ENCODE measurements at regions not wholly inside any gene's neighbourhood (a gene's known extent, or its start where the extent isn't known, plus 50 kb on each side); places are given as distances from the start of the nearest gene placed in this dataset.

DNA sequence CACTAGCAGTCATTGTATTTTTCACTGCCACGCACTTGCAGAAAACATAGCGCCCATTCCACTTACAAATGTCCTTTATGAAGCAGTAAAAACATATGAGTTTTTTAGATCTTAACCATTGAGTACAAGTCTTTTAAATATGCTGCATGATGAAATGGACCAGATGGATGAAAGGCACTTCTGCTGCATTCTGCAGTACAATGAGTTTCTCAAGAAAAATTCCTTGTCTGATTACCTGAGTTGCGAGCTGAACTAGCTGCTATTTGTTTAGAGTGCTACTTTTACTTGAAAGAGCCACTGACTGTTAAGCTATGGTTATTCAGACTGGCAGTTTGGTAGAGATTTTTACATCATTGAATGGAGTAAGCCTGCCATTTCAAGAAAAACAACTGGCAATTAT, 825.5 kb upstream of the ACVR2A start:
- no peaks in the 10 kb centered on the region for H3K36me3 Mint-ChIP-seq (ENCODE audit: unreplicated experiment)
- H3K4me3 Mint-ChIP-seq (ENCODE audit: unreplicated experiment), result no peak overlapping the region
- H3K4me1 Mint-ChIP-seq (ENCODE audit: unreplicated experiment), result no peaks in the 10 kb centered on the region
- DNase-seq (ENCODE audit: extremely low spot score, unreplicated experiment), result no peak
- no peak for TF ChIP-seq CTCF (IDR thresholded peaks at IDR 0.05)
- H3K9me3 Mint-ChIP-seq (ENCODE audit: unreplicated experiment), result peaks cover 10% of the 10 kb centered on the region
- H3K27ac Mint-ChIP-seq (ENCODE audit: unreplicated experiment), result no peak overlapping the region
- no peaks in the 10 kb centered on the region for H3K27me3 Mint-ChIP-seq (ENCODE audit: unreplicated experiment)

GRCh38 chr2:147017951-147018645, 826.7 kb upstream of the ACVR2A start:
- Mint-ChIP-seq H3K4me3 (ENCODE audit: unreplicated experiment) (no peak overlapping the region), H3K27ac (ENCODE audit: unreplicated experiment) (no peak overlapping the region), H3K4me1 (ENCODE audit: unreplicated experiment) (no peaks in the 10 kb centered on the region), H3K27me3 (ENCODE audit: unreplicated experiment) (no peaks in the 10 kb centered on the region), H3K36me3 (ENCODE audit: unreplicated experiment) (no peaks in the 10 kb centered on the region), H3K9me3 (ENCODE audit: unreplicated experiment) (peaks cover 6% of the 10 kb centered on the region)
- DNase-seq (ENCODE audit: extremely low spot score, unreplicated experiment), result no peak
- no peak for TF ChIP-seq CTCF (IDR thresholded peaks at IDR 0.05)

- H3K36me3 Mint-ChIP-seq (ENCODE audit: unreplicated experiment), result no peaks in the 10 kb centered on the region
- DNase-seq (ENCODE audit: extremely low spot score, unreplicated experiment), result no peak
- no peaks in the 10 kb centered on the region for H3K9me3 Mint-ChIP-seq (ENCODE audit: unreplicated experiment)
- H3K27ac Mint-ChIP-seq (ENCODE audit: unreplicated experiment), result no peak overlapping the region
- no peak overlapping the region for H3K4me3 Mint-ChIP-seq (ENCODE audit: unreplicated experiment)
- no peak for TF ChIP-seq CTCF (IDR thresholded peaks at IDR 0.05)
- no peaks in the 10 kb centered on the region for H3K4me1 Mint-ChIP-seq (ENCODE audit: unreplicated experiment)
- H3K27me3 Mint-ChIP-seq (ENCODE audit: unreplicated experiment), result peaks cover 5% of the 10 kb centered on the region
Observed at GRCh38 chr2:147016181-147016580, 828.6 kb upstream of the ACVR2A start.

- H3K9me3 Mint-ChIP-seq (ENCODE audit: unreplicated experiment), result no peaks in the 10 kb centered on the region
- TF ChIP-seq CTCF (IDR thresholded peaks at IDR 0.05), result no peak
- H3K27me3 Mint-ChIP-seq (ENCODE audit: unreplicated experiment), result peaks cover 5% of the 10 kb centered on the region
- H3K36me3 Mint-ChIP-seq (ENCODE audit: unreplicated experiment), result no peaks in the 10 kb centered on the region
- no peak for DNase-seq (ENCODE audit: extremely low spot score, unreplicated experiment)
- no peak overlapping the region for H3K4me3 Mint-ChIP-seq (ENCODE audit: unreplicated experiment)
- no peak overlapping the region for H3K27ac Mint-ChIP-seq (ENCODE audit: unreplicated experiment)
- no peaks in the 10 kb centered on the region for H3K4me1 Mint-ChIP-seq (ENCODE audit: unreplicated experiment)
Observed at GRCh38 chr2:147015591-147015990, 829.2 kb upstream of the ACVR2A start.

GRCh38 chr2:147013696-147014392, 831.0 kb upstream of the ACVR2A start:
- no peaks in the 10 kb centered on the region for H3K36me3 Mint-ChIP-seq (ENCODE audit: unreplicated experiment)
- no peaks in the 10 kb centered on the region for H3K4me1 Mint-ChIP-seq (ENCODE audit: unreplicated experiment)
- no peak for DNase-seq (ENCODE audit: extremely low spot score, unreplicated experiment)
- peaks cover 5% of the 10 kb centered on the region for H3K27me3 Mint-ChIP-seq (ENCODE audit: unreplicated experiment)
- H3K9me3 Mint-ChIP-seq (ENCODE audit: unreplicated experiment), result no peaks in the 10 kb centered on the region
- H3K27ac Mint-ChIP-seq (ENCODE audit: unreplicated experiment), result no peak overlapping the region
- no peak for TF ChIP-seq CTCF (IDR thresholded peaks at IDR 0.05)
- no peak overlapping the region for H3K4me3 Mint-ChIP-seq (ENCODE audit: unreplicated experiment)

All from osteocyte (in vitro differentiated cells).